Prostate gland (tissue), 2 donors: ENCODE measurements at regions not wholly inside any gene's neighbourhood (a gene's known extent, or its start where the extent isn't known, plus 50 kb on each side); places are given as distances from the start of the nearest gene placed in this dataset.

Experiments used
- CTCF ChIP-seq, 4 experiments: fragments of 200-600 bp in 2 of 4; fragments of 450-650 bp in 2 of 4; sonication (generic) in 2 of 4; IDR thresholded peaks; 1 replicate in 3 of 4; 2 replicates in 1 of 4; pipeline ENCODE4 v1.5.1; 2016 to 2019; ENCODE audit warnings: antibody characterized with exemption in 4 of 4, mild to moderate bottlenecking in 2 of 4, moderate library complexity in 2 of 4
- POLR2A ChIP-seq: fragments of 450-650 bp; IDR thresholded peaks from one replicate; pipeline ENCODE4 v1.6.1; 2016; ENCODE audit warnings: antibody characterized with exemption, mild to moderate bottlenecking

GRCh38 chr5:158175934-158176481 lies 317.1 kb upstream of the CLINT1 start:
- no peak for TF ChIP-seq CTCF (IDR thresholded peaks at IDR 0.05)
- no peak for TF ChIP-seq POLR2A
